H9 (cell line): ENCODE measurements at regions not wholly inside any gene's neighbourhood (a gene's known extent, or its start where the extent isn't known, plus 50 kb on each side); places are given as distances from the start of the nearest gene placed in this dataset.

Source experiments
- DNase-seq: peaks from one replicate; pipeline ENCODE4 v3.0.0-alpha.2; 2017
- H2AFZ ChIP-seq: one replicate; pipeline ENCODE4 v1.6.1; 2013; ENCODE audit warnings: mild to moderate bottlenecking, low read length, control low read depth, moderate library complexity
- H2AK5ac ChIP-seq: 2 replicates; pipeline ENCODE4 v1.6.1; 2013; ENCODE audit warnings: low read length, control low read depth, mixed read lengths; ENCODE audit not compliant: insufficient read length
- H2BK120ac ChIP-seq: one replicate; pipeline ENCODE4 v1.6.1; 2013; ENCODE audit warnings: low read depth, mild to moderate bottlenecking, low read length, control low read depth, inconsistent platforms; ENCODE audit not compliant: poor library complexity, severe bottlenecking
- H2BK12ac ChIP-seq: 2 replicates; pipeline ENCODE4 v1.6.1; 2013; ENCODE audit warnings: low read length, control low read depth, mixed read lengths, low read depth; ENCODE audit not compliant: insufficient read length
- H2BK15ac ChIP-seq: 2 replicates; pipeline ENCODE4 v1.6.1; 2013; ENCODE audit warnings: low read depth, low read length, control low read depth
- H2BK20ac ChIP-seq: one replicate; pipeline ENCODE4 v1.6.1; 2013; ENCODE audit warnings: low read depth, mild to moderate bottlenecking, low read length, control low read depth, inconsistent platforms; ENCODE audit not compliant: poor library complexity, severe bottlenecking
- H2BK5ac ChIP-seq: 2 replicates; pipeline ENCODE4 v1.6.1; 2013; ENCODE audit warnings: low read length, control low read depth, mixed read lengths; ENCODE audit not compliant: insufficient read length
- H3K14ac ChIP-seq: 2 replicates; pipeline ENCODE4 v1.6.1; 2013; ENCODE audit warnings: low read length, control low read depth; ENCODE audit not compliant: insufficient read depth
- H3K18ac ChIP-seq: 2 replicates; pipeline ENCODE4 v1.6.1; 2013; ENCODE audit warnings: low read depth, mild to moderate bottlenecking, mixed read lengths, low read length, control low read depth; ENCODE audit not compliant: insufficient read length
- H3K23ac ChIP-seq: 2 replicates; pipeline ENCODE4 v1.6.1; 2013; ENCODE audit warnings: low read length, control low read depth, mixed read lengths, low read depth; ENCODE audit not compliant: insufficient read length
- H3K23me2 ChIP-seq: 2 replicates; pipeline ENCODE4 v1.6.1; 2013; ENCODE audit warnings: low read depth, mild to moderate bottlenecking, mixed read lengths, low read length, control low read depth; ENCODE audit not compliant: insufficient read length, poor library complexity, severe bottlenecking
- H3K27ac ChIP-seq: 2 replicates; pipeline ENCODE4 v1.5.1; 2013; ENCODE audit warnings: low read length, control low read depth, mixed read lengths, low read depth; ENCODE audit not compliant: insufficient read length
- H3K27me3 ChIP-seq: 2 replicates; pipeline ENCODE4 v1.6.1; 2013; ENCODE audit warnings: low read length, control low read depth, inconsistent platforms; ENCODE audit not compliant: insufficient read depth
- H3K4ac ChIP-seq: 2 replicates; pipeline ENCODE4 v1.6.1; 2013; ENCODE audit warnings: low read depth, mild to moderate bottlenecking, control low read depth, inconsistent platforms, low read length, moderate library complexity
- H3K4me1 ChIP-seq: 2 replicates; pipeline ENCODE4 v1.6.1; 2013; ENCODE audit warnings: low read length, control low read depth, inconsistent platforms; ENCODE audit not compliant: insufficient read depth
- H3K4me2 ChIP-seq: 2 replicates; pipeline ENCODE4 v1.6.1; 2013; ENCODE audit warnings: low read length, control low read depth, mixed read lengths; ENCODE audit not compliant: insufficient read length, insufficient read depth
- H3K56ac ChIP-seq: 2 replicates; pipeline ENCODE4 v1.6.1; 2013; ENCODE audit warnings: low read depth, mild to moderate bottlenecking, mixed read lengths, low read length, control low read depth; ENCODE audit not compliant: insufficient read length
- H3K79me1 ChIP-seq: 2 replicates; pipeline ENCODE4 v1.6.1; 2013; ENCODE audit warnings: low read depth, mild to moderate bottlenecking, moderate library complexity, low read length, control low read depth, inconsistent platforms; ENCODE audit not compliant: insufficient read depth, poor library complexity, severe bottlenecking
- H3K79me2 ChIP-seq: 2 replicates; pipeline ENCODE4 v1.6.1; 2013; ENCODE audit warnings: low read length, control low read depth, inconsistent platforms; ENCODE audit not compliant: insufficient read depth
- H3K9ac ChIP-seq: 2 replicates; pipeline ENCODE4 v1.6.1; 2013; ENCODE audit warnings: low read length, control low read depth, mixed read lengths; ENCODE audit not compliant: insufficient read length; ENCODE audit errors: extremely low read depth
- H3K9me3 ChIP-seq: one replicate; pipeline ENCODE4 v1.6.1; 2013; ENCODE audit warnings: low read depth, low read length, inconsistent platforms; ENCODE audit not compliant: control insufficient read depth
- H3T11ph ChIP-seq: one replicate; pipeline ENCODE4 v1.6.1; 2013; ENCODE audit warnings: mild to moderate bottlenecking, low read length, control low read depth, inconsistent platforms
- H4K20me1 ChIP-seq: one replicate; pipeline ENCODE4 v1.6.1; 2013; ENCODE audit not compliant: control insufficient read depth, insufficient read length, insufficient read depth
- H4K5ac ChIP-seq: 2 replicates; pipeline ENCODE4 v1.6.1; 2013; ENCODE audit warnings: low read depth, mild to moderate bottlenecking, mixed read lengths, low read length, control low read depth; ENCODE audit not compliant: insufficient read length
- H4K8ac ChIP-seq: replicated peaks from 2 replicates; pipeline ENCODE4 v1.6.1; 2013; ENCODE audit warnings: low read length, control low read depth, mixed read lengths, low read depth; ENCODE audit not compliant: insufficient read length
- H4K91ac ChIP-seq: 2 replicates; pipeline ENCODE4 v1.6.1; 2013; ENCODE audit warnings: low read depth, mild to moderate bottlenecking, moderate library complexity, mixed read lengths, low read length, control low read depth; ENCODE audit not compliant: insufficient read length
- H3K27ac Mint-ChIP-seq, 3 experiments: 2 replicates in 2 of 3; 3 replicates in 1 of 3; pipeline ENCODE4 v1.8.0; 2020 to 2021; ENCODE audit warnings: mixed read lengths in 3 of 3, mild to moderate bottlenecking in 1 of 3, moderate library complexity in 1 of 3
- H3K27me3 Mint-ChIP-seq: 2 replicates; pipeline ENCODE4 v1.8.0; 2021; ENCODE audit warnings: low read depth, mild to moderate bottlenecking, moderate library complexity, mixed read lengths
- H3K36me3 Mint-ChIP-seq, 3 experiments: 2 replicates in 2 of 3; 3 replicates in 1 of 3; pipeline ENCODE4 v1.8.0; 2020 to 2021; ENCODE audit warnings: low read depth in 3 of 3, mixed read lengths in 3 of 3; ENCODE audit not compliant: insufficient read depth in 1 of 3
- H3K4me1 Mint-ChIP-seq, 2 experiments: 2 replicates each; pipeline ENCODE4 v1.8.0; 2020; ENCODE audit warnings: mixed read lengths in 2 of 2
- H3K4me3 Mint-ChIP-seq, 2 experiments: 2 replicates in 1 of 2; 3 replicates in 1 of 2; pipeline ENCODE4 v1.8.0; 2020 to 2021; ENCODE audit warnings: mild to moderate bottlenecking in 2 of 2, mixed read lengths in 2 of 2, moderate library complexity in 1 of 2
- H3K9me3 Mint-ChIP-seq, 2 experiments: 2 replicates in 1 of 2; 3 replicates in 1 of 2; pipeline ENCODE4 v1.8.0; 2020; ENCODE audit warnings: mild to moderate bottlenecking in 2 of 2, mixed read lengths in 2 of 2, moderate library complexity in 1 of 2
- WGBS: extraction: QIAGEN DNeasy Blood & Tissue Kit; methylation state at CpG from one replicate; pipeline ENCODE4 v1.1.7; 2013; ENCODE audit warnings: missing lambda C conversion rate, low lambda C conversion rate, mixed read lengths; ENCODE audit not compliant: insufficient read length; ENCODE audit errors: extremely low coverage; 5-methylcytosine and 5-hydroxymethylcytosine counted together
- TF ChIP-seq, protein P1 (sequence below): fragments of 200-600 bp; sonication (generic); conservative IDR thresholded peaks from 3 replicates; pipeline ENCODE4 v1.8.0; 2021; ENCODE audit warnings: antibody characterized with exemption, mild to moderate bottlenecking

DNA sequence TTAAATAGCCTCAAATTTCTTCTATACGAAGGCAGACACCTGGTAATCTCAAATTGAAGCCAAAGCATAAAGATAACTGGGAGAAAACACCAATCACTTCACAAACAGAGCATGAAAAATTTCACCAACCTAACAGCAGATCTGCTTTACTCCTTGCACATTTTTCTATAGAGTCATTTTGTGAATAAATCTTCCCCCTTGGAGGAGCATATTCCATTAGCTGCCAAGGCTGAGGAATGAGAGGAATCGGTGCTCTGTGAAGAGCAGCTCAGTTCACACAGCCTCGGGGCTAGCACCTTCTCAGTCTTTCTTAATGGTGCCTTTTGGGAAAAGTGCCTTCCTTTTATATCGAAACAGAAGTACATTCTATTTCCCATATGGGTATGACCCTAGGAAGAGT, 1313.7 kb upstream of the NRXN1 start:
- Histone ChIP-seq H3K79me2 (no peaks in the 10 kb centered on the region), H3K56ac (no peak overlapping the region), H2BK12ac (no peak overlapping the region), H3K27ac (no peak overlapping the region), H3K9me3 (no peaks in the 10 kb centered on the region), H3K4me1 (peaks cover 16% of the 10 kb centered on the region; the same call in 1 of the 2 replicates), H3K18ac (no peak overlapping the region), H3K23me2 (no peaks in the 10 kb centered on the region), H4K5ac (no peak overlapping the region), H2BK20ac (no peak overlapping the region), H2BK15ac (no peak overlapping the region), H4K20me1 (no peaks in the 10 kb centered on the region), H3K27me3 (no peaks in the 10 kb centered on the region), H3K4ac (no peak overlapping the region), H2BK120ac (no peak overlapping the region), H4K91ac (no peak overlapping the region), H3K4me2 (no peak overlapping the region), H4K8ac (no peak overlapping the region), H3K14ac (no peak overlapping the region), H2BK5ac (no peak overlapping the region), H3K23ac (no peak overlapping the region), H3K79me1 (no peaks in the 10 kb centered on the region), H2AFZ (no peak overlapping the region), H3K9ac (no peak overlapping the region), H2AK5ac (no peak overlapping the region), H3T11ph (no peak overlapping the region)
- Mint-ChIP-seq H3K4me3 (no peak overlapping the region), H3K36me3 (no peaks in the 10 kb centered on the region), H3K27ac (peak overlapping the region in 2 of 3 experiments; percentile 32 to 82; a peak in 4 of 7 replicates), H3K27me3 (no peaks in the 10 kb centered on the region), H3K4me1 (peaks cover 29 to 39% of the 10 kb centered on the region in 2 experiments), H3K9me3 (no peaks in the 10 kb centered on the region)
- TF ChIP-seq, protein P1, sequence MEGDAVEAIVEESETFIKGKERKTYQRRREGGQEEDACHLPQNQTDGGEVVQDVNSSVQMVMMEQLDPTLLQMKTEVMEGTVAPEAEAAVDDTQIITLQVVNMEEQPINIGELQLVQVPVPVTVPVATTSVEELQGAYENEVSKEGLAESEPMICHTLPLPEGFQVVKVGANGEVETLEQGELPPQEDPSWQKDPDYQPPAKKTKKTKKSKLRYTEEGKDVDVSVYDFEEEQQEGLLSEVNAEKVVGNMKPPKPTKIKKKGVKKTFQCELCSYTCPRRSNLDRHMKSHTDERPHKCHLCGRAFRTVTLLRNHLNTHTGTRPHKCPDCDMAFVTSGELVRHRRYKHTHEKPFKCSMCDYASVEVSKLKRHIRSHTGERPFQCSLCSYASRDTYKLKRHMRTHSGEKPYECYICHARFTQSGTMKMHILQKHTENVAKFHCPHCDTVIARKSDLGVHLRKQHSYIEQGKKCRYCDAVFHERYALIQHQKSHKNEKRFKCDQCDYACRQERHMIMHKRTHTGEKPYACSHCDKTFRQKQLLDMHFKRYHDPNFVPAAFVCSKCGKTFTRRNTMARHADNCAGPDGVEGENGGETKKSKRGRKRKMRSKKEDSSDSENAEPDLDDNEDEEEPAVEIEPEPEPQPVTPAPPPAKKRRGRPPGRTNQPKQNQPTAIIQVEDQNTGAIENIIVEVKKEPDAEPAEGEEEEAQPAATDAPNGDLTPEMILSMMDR: no peak
- WGBS: no CpG with 5 or more reads among the region's 4 CpGs
- DNase-seq: no peak
